Non-pigmented ciliary epithelial cell (primary cell): ENCODE measurements at regions not wholly inside any gene's neighbourhood (a gene's known extent, or its start where the extent isn't known, plus 50 kb on each side); places are given as distances from the start of the nearest gene placed in this dataset.
A peak's percentile ranks its signal among the peaks of the same experiment; 100 is the strongest.
"Not testable (repeated sequence)": the region's sequence is repeated elsewhere in the genome, so short reads cannot be mapped to it uniquely, and the experiment has no call there.

Experiments used
- DNase-seq: peaks from one replicate; pipeline ENCODE4 v3.0.0-alpha.2; 2010; ENCODE audit warnings: low read depth

DNA sequence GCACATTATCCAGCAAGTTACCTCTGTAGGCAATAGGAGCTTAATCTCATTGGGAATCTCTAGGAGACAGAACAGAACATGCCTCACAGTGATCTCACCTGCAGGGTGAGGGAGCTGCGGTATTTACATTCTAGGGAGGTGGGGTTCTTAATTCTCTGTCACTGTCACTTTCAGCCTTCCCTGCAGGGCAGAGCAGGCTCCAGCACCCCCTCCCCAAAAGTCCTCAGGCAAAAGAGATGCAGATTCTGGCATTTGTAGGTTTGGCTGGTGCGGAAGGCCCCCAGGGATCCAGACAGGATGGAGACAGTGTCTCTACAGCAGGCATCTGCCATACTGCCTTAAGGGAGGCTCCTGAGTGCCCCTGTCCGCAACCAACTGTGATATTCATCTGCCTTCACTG lies 166.4 kb upstream of the ATP6AP2 start:
- no peak for DNase-seq

DNA sequence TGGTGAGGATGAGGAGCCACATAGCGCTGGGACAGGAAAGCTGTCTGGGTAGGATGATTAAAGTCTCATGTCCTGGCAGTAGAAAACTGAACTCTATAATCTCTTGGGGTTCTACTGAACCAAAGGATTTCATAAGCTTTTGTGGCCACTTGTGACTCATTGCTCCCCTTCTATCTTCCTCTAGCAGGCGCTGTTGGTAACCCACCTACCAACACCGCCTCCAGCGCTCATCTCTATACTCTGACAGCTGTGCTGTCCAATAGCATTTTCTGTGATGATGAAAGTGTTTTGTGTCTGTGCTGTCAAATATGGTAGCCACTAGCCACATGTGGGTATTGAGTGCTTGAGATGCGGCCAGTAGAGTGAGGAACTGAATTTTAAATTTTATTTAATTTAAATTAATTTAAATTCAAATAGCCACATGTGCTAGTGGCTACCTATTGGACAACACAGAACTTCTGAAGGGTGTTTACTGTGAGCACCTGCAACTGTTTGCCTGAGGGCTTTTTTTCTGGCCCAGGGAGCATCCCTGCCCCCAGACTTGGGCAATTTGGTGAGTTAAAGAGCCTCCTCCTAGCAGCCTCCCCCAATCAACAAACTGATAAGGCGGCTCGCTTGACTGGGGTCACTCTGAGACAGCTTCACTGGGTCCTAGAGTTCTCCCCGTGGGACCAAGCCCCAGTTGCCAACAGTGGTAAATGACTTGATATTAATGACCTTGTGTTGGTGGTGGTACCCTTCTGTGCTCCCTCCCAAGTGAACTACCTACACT lies 169.2 kb upstream of the ATP6AP2 start:
- no peak for DNase-seq

GRCh38 chrX:40410859-40411258 lies 169.9 kb upstream of the ATP6AP2 start:
- no peak for DNase-seq

DNA sequence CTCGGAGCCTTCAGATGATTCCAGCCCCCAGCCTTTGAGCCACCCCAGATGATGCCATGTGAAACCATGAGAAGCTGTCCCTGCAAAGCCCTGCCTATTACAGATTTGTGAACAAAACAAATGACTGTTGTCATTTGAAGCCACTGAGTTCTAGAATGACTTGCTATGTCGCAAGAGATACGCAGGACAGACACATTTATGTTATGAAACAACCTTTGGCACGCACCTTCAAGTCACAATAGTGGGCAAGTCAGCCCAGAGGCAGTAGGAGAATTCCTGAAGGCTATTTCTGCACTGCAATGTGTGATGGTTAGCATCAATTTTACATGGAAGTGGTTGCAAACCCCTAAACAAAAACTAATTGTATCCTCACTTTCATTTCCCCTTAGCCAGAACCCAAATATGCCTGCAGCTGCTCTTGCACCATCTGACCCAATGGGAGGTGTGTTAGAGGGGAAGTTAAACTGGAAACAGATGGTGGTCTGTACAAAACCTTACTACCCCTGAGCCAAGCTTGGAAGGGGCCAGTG lies 174.4 kb upstream of the ATP6AP2 start:
- no peak for DNase-seq

- no peak for DNase-seq
These were observed 175.4 kb upstream of the ATP6AP2 start for GRCh38 chrX:40405399-40405798.

GRCh38 chrX:40403757-40404156 lies 177.0 kb upstream of the ATP6AP2 start:
- DNase-seq = no peak

GRCh38 chrX:40402831-40403533 lies 177.8 kb upstream of the ATP6AP2 start:
- peak; percentile 11 for DNase-seq

- DNase-seq = no peak
These were observed 185.7 kb upstream of the ATP6AP2 start for GRCh38 chrX:40395102-40395501.

DNA sequence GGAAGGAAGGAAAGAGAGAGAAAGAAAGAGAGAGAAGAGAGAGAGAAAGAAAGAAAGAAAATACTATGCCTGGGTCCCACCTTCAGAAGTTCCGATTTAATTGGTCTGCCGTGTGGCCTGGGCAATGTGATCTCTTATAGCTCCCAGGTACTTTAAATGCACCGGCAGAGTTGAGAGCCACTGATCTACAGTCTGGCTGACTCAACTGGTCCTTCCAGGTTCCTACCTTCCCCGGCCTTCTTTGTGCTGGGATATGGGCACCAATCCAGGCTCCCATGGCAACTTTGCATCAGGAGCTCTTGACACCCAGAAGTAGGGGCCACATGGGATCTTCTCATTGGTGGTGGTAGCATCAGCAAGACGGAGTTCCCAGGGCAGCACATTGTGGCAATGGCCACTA lies 186.5 kb upstream of the ATP6AP2 start:
- no peak for DNase-seq

DNA sequence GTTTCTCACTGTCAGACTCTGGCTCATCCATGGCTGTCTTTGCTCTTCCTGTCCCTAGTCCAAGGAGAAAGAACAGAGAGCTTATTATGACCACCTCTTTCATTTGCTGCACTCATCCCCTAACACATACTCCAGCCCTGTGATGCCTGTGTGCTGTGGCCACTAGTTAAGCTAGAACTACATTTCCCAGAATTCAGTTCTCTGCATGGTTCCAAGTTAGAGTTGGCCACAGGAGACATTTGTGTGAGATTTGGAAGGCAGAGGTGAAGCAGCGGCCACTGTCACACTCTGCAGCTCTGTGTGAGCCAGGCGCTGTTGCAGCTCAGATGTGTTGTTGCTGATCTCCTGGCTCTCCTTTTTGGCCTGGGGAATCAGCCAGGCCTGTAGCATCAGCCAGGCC lies 188.2 kb upstream of the ATP6AP2 start:
- DNase-seq = no peak

- DNase-seq = no peak
These were observed 189.1 kb upstream of the ATP6AP2 start for GRCh38 chrX:40391662-40392061.

GRCh38 chrX:40389555-40389954 lies 191.2 kb upstream of the ATP6AP2 start:
- no peak for DNase-seq

DNA sequence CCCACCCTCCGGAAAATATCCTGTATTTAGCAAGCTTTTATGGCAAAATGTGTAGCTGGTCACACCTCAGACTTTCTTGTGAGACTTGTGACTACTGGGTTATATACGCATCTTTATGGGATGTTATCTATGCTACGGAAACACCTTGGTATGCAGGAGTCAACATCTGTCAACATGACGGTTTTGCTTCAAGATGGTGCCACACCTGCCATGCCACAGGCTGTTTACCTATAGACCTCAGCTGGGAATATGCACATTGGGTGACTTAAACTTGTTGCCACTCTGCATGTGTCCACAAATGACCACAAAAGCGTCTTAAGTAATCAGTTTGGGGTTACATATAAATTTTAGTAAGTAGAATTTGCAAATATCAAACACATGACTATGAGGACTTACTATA lies 192.3 kb upstream of the ATP6AP2 start:
- no peak for DNase-seq

DNA sequence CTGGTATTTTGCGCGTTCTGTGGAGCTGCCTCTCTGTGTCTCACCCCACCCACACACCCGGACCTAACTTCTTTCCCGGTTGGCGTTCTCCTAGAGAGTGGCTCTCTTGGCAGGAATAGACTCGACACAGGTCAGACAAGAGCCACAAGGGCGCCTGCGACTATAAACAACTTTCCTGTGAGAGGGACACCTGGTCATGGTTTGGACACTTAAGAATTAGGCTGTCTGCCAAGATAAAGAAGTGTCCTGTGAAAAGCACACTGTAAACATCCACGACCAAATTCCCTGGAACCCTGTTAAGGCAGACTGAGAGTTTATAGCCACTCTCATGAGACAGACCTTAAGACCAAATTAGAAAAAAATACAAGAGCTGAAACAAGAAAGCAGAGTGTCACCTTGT lies 192.9 kb upstream of the ATP6AP2 start:
- not testable (repeated sequence) for DNase-seq

GRCh38 chrX:40387311-40387710 lies 193.5 kb upstream of the ATP6AP2 start:
- not testable (repeated sequence) for DNase-seq

- no peak for DNase-seq
These were observed 195.1 kb upstream of the ATP6AP2 start for GRCh38 chrX:40385682-40386081.

DNA sequence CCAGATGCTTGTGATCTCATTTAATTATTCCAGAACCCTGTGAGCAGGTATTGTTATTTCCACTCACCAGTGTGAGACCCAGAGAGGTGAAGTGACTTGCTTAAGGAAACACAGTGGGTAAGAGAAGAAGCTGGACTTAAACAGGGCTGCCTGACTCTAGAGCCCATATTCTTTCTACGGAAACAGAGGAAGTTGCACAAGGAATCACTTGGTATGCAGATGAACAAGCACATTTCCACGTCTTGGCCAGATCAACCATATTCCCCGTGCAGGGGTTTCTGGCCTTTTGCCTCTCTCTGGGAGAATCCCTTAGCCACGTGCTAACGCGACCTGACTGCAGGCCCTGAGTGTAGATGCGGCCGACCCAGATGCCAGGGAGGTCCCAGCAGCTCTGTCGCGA lies 195.5 kb upstream of the ATP6AP2 start:
- DNase-seq = no peak

- DNase-seq = no peak
These were observed 196.8 kb upstream of the ATP6AP2 start for GRCh38 chrX:40383969-40384368.

- DNase-seq = no peak
These were observed 197.4 kb upstream of the ATP6AP2 start for GRCh38 chrX:40383360-40383759.

DNA sequence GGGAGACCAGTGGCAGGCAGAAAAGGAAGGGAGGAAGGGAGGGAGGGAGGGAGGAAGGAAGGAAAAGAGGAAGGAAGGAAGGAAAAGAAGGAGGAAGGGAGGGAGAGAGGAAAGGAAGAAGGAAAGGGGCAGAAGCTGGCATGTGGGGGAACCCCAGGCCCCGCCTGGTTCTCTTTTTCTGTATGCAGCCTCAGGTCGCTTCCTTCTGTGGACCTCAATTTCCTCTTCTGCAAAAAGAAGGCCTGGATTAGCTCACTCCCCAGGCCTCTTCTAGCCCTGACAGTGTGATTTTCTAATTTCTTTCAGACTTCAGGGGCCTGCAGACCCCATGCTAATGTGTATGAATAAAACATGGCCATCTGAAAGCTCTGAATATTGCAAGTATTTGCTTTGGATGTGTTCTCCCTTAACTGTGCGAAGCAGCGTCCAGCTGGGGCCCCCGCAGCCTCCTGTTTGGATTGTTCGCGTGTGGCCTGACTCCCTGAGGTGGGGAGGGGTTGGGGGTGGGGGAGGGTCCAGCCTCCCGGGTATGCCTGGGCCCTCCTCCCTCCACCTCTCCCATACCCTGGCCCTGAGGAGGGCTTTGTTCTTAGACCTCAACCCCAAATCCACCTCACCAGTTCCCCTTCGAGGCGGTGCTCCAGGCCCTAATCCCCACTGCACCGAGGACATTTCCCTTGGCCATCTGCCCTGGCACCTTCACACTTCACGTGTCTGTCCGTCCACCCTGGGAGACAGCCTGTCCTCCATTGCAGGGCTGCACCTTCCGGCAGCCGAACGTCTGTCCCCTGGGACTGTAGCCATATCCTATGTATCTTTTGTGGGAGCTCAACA lies 199.9 kb upstream of the ATP6AP2 start:
- no peak for DNase-seq

GRCh38 chrX:40377684-40378083 lies 203.1 kb upstream of the ATP6AP2 start:
- DNase-seq = no peak

- no peak for DNase-seq
These were observed 206.3 kb upstream of the ATP6AP2 start for GRCh38 chrX:40374486-40374885.

DNA sequence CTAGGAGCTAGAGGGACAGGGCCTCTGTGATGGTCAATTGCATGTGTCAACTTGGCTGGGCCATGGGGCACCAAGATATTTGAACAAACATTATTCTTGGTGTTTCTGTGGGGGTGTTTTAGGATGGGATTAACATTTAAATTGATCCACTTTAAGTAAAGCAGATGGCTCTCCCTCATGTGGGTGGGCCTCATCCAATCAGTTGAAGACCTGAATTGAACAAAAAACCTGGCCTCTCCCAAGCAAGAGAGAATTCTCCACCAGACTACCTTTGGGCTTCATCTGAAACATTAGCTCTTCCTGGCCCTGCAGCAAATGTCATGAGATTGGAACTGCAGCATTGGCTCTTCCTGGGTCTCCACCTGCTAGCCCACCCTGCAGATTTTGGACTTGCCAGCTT lies 207.1 kb upstream of the ATP6AP2 start:
- DNase-seq = no peak
